ENCODE measurements at regions not wholly inside any gene's neighbourhood (a gene's known extent, or its start where the extent isn't known, plus 50 kb on each side); places are given as distances from the start of the nearest gene placed in this dataset.

- TF ChIP-seq CTCF (IDR thresholded peaks at IDR 0.05) (no peak), POLR2A (IDR thresholded peaks at IDR 0.05) (no peak)
Observed at GRCh38 chr4:27881705-27882104, 1021.1 kb downstream of the STIM2 start.
